GM19438 (cell line): ENCODE measurements at regions not wholly inside any gene's neighbourhood (a gene's known extent, or its start where the extent isn't known, plus 50 kb on each side); places are given as distances from the start of the nearest gene placed in this dataset.
"Not testable (repeated sequence)": the region's sequence is repeated elsewhere in the genome, so short reads cannot be mapped to it uniquely, and the experiment has no call there.

ENCODE experiments used
- ATAC-seq: cut with Tn5 transposase; IDR thresholded peaks from one replicate; pipeline ENCODE4 v1.9.1; 2021; ENCODE audit warnings: low read depth; ENCODE audit not compliant: unreplicated experiment

DNA sequence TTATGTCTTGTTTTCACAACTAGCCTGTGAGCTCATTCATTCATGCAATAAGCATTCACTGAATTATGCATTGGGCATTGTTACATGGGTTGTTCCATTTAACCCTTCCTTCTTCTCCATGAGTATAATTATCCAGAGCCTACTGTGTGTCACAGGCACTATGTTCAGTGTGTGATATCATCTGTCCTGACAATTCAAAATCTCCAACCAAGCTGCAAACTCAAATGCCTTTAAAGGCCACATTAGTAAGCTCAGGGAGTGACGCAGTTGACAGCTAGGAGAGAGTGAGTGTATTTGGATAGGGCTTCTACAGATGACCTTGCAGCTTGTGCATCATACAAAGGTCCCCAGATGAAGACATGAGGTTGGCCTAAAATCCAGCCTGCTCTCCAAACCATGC lies 289.5 kb downstream of the OMA1 start:
- no peak for ATAC-seq

DNA sequence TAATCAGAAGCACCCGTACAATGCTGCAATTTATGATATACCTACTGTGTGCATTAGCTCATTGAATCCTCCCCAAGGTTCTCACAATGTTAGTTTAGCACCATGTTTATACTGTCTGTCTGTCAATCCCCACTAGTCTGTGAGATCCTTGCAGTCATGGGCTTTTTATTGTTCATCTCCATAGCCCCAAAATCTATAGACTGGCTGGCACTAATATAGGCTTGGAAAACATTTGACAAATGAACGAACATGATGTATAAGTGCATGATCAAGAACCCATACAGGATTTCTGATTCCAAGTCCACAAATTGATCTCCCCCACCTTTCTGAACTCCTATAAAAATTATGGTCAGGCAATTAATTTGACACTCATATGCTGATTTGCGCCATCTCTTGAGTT lies 290.0 kb downstream of the OMA1 start:
- ATAC-seq = no peak

DNA sequence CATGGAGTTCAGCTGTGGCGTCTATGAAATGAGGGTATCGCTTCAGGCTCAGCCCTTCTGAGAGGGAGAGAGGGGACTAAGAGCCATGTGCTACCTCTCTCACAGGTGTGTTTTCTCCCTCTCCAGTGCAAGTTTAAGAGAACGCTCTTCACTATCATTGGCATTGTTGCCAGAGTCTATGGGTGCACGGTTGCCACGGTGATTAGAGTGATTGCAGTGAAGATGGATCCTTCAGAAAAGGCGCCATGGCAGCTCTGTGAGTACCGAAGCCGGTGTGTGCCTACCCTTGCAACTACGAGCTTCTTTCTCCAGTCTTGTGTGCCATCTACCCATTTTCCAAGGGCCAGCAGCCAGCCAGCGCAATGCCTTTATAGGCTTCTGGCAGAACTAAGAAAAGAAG lies 290.5 kb downstream of the OMA1 start:
- ATAC-seq = no peak

DNA sequence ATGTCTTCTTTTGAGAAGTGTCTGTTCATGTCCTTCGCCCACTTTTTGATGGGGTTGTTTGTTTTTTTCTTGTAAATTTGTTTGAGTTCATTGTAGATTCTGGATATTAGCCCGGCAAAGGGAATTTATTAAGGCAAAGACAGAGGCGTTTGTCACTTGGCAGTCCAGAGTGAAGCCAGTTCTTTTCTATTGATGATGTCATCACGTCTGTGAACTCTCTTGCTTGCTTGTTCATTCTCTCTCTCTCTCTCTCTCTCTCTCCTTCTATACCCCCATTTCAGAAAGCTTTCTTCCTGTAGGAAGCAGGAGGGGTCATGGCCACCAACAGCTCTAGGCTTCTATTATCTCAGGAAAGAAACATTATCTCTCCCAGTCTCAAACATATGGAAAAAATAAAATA lies 291.3 kb downstream of the OMA1 start:
- no peak for ATAC-seq

DNA sequence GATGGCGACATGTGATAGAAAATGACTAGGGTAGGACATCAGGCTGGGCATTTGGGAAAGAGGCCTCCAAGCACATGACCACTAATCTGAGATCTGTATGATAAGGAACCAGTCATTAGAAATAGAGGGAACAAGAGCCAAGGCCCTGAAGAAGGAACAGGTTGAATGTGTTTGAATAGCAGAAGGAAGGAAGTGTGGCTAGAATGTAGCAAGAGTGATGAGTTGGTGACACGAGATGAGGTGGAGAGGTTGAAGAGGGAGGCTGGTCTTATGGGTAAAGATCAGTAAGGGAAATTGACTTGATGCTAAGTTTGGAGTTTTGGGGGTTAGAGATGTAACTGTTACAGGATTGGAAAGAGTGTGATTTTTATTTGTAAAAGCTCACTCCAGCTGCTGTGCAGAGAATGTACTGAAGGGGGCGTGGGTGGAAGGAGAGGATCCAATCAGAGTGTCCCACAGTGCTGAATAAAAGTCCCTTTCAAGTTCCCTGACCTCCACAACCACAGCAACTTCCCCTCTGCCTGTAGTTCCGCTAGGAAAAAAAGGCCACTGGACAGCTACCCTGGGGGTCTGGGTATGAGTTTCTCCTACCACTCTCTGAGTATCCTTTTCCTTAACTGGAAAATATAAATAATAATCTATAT lies 295.0 kb downstream of the OMA1 start:
- ATAC-seq = no peak

DNA sequence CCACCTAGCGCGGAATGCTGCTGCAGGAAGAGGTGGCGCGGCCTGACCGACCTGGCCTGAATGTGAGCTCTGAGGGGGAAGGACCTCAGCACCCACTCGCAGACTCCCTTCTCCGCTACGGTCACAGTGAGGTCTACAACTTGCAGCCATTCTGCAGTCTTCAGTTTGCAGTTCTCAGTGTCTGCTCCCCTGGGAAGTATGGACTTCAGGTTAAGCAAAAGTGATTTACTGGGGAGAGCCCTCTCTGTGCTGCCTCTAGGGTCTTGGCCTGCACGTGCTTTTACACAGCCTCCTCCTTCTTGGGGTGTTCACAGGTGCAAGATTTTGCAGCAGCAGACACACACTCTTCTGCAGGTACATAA lies 296.0 kb downstream of the OMA1 start:
- no peak for ATAC-seq

DNA sequence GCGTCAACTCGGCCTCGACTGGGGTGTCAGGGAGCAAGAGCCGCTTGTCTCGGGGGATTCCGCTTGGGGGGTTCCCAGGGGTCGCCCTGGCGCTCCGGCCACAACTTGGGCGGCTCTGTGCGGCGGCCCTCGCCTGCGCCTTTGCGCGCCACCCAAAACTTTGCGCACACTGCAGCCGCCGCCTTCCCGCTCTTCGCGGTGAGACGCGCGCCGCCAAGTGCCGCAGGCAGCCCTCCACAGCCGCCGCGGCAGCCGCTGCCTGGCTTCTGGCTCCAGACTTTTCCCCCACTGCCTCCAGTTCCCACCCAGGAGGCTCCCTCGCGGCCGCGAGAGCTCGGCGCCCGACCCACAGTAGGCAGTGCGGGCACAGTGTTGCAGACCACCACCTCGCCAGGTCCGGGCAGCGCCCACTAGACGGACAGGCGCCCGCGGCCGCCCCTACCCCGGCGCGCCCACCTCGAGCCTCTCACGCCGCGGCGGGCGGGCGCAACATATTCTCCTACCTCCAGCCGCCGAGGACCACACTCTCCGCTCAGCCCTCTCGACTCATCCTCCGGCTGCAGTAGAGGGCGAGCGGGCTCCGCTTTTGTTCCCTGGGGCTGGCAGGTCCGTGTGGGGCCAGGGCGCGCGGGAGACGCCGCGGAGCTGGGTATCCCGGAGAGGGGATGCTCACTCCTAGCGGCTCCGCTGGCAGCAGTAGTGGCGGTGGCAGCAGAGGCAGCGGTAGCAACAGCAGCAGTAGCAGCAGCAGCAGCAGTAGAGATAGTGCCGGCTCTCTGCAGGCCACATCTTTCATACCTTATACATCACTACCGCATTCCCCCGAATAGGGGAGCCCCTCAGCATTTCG lies 296.6 kb downstream of the OMA1 start:
- ATAC-seq = no peak

DNA sequence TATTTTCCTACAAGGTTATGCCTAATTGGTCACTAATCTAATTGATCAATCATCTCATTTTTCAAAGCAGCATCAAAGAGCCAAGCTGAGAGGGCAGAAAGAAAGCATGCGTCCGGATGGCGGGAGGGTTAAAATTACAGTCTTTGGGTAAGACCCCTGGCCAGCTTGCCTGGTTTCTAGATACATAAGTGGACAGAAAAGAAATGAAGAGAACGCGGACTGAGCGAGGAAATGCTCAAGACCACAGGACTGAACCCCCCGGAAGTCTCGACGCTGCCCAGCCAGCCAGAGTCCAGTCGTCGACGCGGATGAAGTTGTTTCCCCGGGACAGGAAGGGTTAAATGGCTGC lies 297.2 kb downstream of the OMA1 start:
- ATAC-seq = no peak

DNA sequence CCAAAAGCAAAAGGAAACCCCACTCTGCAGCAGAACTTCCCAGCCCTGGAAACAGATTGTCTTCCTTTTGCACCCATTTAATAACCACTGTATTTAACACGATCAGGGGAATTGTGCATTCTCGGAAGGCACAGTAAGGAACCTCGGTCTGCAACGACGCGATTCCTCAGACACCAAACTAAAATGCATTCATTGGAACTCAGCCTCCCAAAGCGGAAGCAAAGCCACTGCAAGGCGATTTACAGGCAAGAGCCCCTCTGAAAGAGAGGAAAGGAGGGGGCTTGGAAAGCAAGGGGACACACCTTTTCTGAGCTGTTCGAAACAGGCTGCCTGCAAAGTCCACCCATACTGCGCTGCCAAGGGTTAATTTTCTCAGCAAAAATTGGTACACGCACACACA lies 297.7 kb downstream of the OMA1 start:
- ATAC-seq = no peak

DNA sequence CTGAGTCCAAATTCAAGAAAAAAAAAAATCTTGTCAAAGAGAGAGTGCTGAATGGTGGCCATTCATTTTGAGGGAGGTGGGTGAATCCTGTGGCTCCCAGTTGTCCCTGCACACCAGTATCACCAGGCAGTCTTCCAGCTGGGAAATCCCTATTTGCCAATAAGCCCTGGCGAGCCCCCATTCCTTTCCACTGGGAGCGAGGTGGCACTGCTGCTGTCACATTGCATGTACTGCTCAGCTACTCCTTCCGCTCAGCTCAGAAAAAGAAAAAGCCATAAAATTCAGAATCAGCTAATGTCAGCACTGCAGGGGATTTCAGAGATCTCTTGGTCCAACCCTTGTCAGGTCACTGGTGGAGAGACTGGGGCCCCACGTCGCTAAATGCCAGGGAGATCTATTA lies 298.5 kb downstream of the OMA1 start:
- no peak for ATAC-seq

DNA sequence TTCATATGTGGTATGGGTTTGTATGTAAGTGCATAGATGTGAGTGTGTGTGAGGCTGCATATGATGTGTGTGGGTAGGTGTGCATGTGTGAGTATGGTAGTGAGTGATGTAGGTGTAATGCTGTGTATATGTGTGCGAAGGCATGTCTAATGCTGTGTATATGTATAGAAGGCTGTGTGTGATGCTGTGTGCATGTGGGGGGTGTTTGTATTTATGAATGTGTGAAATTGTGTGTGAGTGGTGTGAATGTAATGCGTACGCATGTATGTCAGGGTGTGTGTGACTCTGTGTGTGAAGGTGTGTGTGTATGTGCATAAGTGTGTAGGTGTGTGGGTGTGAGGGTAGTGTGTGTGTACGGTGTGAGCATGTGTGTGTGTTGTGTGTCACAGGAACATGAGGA lies 300.0 kb downstream of the OMA1 start:
- no peak for ATAC-seq

DNA sequence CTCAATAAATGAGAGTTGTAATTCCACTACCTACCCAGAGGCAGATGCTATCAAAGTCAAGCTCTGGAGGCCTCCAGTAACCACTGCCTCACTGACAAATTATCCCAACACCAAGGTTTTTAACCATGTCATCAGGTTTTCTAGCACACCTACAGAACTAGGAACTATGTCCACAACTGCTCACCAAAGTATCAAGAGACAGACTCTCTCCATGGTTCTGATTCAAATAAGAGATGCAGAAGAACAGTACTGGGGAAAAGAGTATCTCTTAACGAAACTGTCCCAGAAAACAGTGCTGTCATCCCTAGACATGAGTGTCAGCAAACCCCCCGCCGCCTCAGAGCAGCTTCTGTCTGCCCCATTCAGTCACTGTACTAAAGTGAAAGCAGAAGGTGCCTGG lies 301.7 kb downstream of the OMA1 start:
- no peak for ATAC-seq

DNA sequence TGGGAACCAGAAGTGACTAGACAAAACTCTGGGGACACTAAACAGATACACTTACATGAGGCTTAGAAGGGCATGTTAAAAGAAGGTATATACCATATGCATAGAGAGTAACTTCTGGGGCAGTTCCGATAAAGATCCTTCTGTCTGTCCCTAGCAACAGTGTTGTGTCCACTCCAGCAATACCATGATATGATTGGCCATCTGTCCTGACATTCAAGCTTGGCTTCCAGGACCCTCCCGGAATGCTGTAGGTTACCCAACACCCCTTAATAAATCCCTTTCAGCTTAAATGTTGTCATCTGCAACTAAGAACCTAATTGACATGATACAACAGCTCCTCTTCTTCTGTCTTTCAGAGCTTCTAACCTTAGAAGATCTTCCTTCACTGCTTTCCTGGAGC lies 307.7 kb downstream of the OMA1 start:
- no peak for ATAC-seq

DNA sequence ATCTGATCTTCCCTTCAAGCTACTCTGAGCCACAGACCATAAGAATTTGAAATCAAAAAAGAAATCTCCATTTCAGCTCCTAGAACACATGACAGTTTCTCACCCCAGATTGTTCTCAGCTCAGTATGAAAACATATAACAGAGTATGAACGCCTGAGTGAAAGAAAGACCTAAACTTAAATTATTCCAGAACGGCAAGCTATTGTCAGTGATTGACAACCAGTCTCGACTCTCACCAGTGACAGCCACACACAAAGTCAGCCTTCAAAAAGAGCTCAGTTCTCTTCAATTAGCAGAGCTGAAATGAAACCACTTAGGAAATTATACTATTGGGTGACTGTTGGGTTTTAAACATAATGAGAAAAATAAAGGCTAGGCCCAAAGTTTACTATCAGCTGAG lies 312.8 kb downstream of the OMA1 start:
- ATAC-seq = no peak

DNA sequence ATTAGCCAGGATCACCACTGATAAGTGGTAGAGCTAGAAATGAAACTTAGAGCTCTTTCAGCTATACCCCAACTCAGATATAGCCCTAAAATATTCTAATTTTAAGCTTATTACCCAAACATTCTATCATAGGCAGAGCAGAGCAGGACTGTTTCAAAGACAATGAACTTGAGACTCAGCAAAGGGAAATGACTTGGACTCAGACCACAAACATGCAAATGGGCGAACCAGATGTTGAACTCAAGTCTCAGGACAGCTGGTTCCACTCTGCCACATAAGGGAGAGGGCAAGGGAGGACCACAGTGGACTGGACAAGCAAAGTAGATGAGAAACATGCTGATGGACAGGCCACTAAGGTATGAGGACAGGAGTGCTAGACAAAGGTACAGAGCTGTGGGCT lies 315.3 kb downstream of the OMA1 start:
- no peak for ATAC-seq

DNA sequence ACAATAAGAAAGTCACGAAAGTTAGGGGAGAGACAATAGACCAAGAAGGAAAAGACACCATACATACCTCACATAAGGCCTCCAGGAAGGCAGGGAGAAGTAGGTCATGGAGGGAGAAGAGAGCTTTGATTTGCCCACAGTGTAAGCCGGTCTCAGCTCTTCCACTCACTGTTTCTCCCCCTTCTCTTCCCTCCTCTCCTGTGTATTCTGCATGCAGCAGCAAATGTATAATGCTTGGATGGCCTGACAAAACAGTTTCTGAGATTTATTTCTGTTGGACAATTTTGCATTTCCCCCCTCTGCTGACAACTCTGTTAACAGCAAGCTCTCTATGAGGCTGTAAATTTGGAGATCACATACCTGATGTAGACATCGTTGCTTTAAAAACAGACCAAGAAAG lies 318.9 kb downstream of the OMA1 start:
- ATAC-seq = no peak

DNA sequence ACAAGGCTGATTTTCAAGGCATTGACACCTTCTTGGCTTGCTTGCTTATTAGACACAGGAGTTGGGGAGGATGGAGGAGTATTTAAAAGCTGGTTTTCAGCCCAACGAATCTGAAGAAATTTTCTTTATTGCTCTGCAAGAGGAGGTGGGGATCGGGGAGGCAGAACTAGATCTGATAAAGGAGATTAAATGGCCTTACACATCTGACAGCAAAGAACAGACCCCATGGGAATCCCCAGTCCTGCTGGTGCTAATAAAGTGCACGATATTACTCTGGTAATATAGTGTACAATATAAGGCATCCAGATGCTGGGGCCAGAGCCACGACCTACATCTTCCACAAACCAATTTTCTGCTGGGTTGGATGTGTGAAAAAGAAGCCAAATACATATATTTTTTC lies 323.0 kb downstream of the OMA1 start:
- no peak for ATAC-seq

DNA sequence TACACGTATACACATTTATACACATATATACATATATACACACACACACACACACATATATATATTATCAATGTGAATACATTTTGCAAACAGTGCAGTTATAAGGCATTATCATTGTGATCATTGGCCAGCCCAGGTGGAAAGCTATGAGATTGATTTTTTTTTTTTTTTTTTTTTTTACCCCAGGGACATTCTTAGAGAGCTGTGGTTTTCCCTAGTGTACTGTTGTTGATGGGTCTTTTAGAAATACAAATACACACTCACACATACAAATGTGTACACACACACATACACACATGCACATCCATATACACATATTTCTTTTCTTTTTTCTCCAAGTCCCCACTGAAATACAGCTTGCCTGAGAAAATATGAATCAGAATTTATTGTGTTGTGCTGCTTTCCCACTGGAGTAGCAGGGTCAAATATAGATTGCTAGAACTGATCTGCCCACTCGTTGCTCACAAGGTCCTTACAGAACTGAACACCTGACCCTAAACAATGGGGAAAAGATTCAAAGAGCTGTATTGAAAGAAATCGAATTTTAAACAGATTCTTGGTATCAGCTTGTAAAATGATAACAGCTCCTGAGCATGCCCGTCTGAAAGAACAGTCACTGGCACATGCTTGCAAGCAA lies 325.6 kb downstream of the OMA1 start:
- no peak for ATAC-seq

DNA sequence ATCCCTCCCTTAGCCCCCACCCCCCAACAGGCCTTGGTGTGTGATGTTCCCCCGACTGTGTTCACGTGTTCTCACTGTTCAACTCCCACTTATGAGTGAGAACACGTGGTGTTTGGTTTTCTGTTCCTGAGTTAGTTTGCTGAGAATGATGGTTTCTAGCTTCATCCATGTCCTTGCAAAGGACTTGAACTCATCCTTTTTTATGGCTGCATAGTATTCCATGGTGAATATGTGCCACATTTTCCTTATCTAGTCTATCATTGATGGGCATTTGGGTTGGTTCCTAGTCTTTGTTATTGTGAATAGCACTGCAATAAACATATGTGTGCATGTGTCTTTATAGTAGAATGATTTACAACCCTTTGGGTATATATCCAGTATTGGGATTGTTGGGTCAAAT lies 330.4 kb downstream of the OMA1 start:
- not testable (repeated sequence) for ATAC-seq

DNA sequence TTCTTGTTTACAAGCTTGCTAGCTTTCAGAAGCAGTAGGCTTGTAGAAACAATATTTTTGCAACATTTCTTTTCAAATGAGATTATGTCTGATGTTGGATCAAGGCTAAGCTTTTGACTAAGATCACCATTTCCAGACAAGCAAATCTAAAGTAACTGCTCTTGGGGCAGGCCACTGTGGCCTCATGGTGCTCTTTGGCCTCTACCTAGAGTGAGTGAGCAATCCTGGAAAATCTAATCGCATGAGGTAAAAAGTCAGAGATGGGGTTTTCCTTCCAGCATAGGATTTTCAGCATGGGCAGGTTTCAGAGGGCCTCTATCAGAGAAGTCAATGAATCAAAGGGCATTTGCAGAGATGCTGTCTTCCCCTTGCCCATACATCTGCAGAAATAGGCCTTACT lies 331.9 kb downstream of the OMA1 start:
- ATAC-seq = no peak

DNA sequence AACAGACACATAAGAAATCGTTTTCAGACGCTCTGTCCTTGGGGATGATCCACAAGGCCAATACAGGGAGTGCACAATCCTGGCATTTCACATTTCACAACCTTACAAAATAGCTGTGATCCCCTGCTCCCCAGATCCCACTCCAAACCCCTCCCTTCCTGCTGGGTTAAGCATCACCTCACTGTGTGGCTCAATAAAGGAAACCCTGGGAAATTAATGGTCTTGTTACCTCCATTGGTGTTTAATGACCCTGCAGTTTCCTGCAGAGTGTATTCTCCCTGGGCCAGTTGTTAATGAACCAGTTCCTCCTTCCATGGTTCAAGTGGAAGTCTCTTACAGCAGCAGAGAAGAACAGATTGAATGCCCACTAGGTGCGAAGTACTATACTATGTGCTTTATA lies 334.7 kb downstream of the OMA1 start:
- no peak for ATAC-seq

DNA sequence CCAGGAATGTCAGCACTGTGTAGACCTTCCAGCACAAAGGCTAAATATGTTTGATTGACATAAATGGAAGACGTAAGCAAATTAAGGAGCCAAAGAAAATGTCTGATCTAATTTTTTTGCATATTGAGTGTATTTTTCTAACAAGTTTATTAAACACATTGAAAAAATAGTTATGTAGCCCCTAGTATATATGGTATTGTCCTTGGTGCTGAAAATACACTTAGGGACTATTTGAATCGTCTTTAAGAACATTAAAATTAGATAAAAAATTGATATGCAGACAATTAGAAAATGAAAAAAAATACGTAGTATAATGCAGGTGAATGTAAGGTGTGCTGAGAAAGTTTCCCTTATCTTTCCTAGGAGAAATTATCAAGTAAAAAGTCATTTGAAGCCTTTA lies 337.0 kb downstream of the OMA1 start:
- ATAC-seq = no peak
